ENCODE measurements at regions not wholly inside any gene's neighbourhood (a gene's known extent, or its start where the extent isn't known, plus 50 kb on each side); places are given as distances from the start of the nearest gene placed in this dataset.

DNA sequence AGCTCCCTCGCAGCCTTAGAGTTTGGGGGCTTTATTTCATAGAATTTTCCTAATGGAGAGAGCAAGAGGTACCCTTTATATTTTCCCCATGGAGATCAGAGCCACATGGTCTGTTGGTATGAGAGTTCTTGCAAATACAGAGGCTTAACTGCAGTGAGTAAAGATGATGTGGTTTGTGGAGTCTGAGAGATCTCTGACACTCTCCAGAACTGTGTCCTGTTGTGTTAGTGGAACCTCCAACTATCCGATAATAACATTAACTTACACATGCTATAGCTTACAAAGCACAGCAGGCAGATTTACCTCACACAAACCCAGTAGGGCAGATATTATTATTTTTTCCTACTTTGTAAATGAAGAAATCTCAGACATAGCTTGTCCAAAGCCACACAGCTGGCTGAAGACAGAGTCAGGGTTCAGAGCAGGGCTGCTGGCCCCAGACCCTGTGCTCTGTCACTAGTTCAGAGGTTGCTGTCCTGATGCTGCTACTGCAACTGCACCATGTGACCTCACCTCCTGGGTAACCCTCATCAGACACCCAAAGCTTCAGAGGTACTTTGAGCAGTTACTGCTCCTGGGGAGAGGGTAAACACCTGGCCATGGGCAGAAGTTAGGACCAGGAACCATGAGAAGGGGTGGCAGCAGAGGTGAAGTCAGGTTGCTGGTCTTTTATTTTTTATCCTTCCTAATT lies 384.8 kb upstream of the PROX1 start:
- Histone ChIP-seq H3K4me2 (ENCODE audit: low read length) (no peak overlapping the region), H3K4me3 (ENCODE audit: low read depth, low read length) (no peak overlapping the region), H3K9ac (no peak overlapping the region), H3K4me1 (no peaks in the 10 kb centered on the region), H3K9me3 (ENCODE audit: control insufficient read depth, low read length) (no peaks in the 10 kb centered on the region), H3K79me2 (no peaks in the 10 kb centered on the region), H2AFZ (no peak overlapping the region), H3K27me3 (ENCODE audit: control insufficient read depth, insufficient read depth, low read length) (no peaks in the 10 kb centered on the region), H3K27ac (no peak overlapping the region), H3K36me3 (ENCODE audit: control insufficient read depth, insufficient read depth, low read length) (no peaks in the 10 kb centered on the region)
- TF ChIP-seq, protein P1, sequence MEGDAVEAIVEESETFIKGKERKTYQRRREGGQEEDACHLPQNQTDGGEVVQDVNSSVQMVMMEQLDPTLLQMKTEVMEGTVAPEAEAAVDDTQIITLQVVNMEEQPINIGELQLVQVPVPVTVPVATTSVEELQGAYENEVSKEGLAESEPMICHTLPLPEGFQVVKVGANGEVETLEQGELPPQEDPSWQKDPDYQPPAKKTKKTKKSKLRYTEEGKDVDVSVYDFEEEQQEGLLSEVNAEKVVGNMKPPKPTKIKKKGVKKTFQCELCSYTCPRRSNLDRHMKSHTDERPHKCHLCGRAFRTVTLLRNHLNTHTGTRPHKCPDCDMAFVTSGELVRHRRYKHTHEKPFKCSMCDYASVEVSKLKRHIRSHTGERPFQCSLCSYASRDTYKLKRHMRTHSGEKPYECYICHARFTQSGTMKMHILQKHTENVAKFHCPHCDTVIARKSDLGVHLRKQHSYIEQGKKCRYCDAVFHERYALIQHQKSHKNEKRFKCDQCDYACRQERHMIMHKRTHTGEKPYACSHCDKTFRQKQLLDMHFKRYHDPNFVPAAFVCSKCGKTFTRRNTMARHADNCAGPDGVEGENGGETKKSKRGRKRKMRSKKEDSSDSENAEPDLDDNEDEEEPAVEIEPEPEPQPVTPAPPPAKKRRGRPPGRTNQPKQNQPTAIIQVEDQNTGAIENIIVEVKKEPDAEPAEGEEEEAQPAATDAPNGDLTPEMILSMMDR (IDR thresholded peaks at IDR 0.05), result no peak

DNA sequence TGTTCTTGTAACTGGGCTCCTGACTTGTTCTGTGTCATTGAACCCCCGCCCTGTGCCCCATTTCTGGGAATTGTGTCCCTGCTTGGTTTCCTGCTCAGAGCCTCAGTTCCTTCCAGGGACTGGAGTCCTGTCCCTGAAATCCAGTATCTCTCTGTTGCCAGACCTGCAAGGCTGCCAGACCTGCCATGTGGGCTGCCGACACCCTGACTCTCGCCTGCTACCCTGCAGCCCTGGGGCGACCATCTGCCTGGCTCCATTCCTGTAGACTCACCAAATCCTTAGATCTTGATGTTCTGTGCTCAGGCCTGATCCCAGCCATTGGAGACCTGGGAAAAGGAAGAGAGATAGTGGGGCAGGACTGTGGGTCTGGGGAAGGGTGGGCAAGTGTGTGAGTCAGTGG lies 383.3 kb upstream of the PROX1 start:
- Histone ChIP-seq H3K9me3 (ENCODE audit: control insufficient read depth, low read length) (no peaks in the 10 kb centered on the region), H3K36me3 (ENCODE audit: control insufficient read depth, insufficient read depth, low read length) (no peaks in the 10 kb centered on the region), H3K79me2 (no peaks in the 10 kb centered on the region), H2AFZ (no peak overlapping the region), H3K9ac (no peak overlapping the region), H3K4me3 (ENCODE audit: low read depth, low read length) (no peak overlapping the region), H3K4me2 (ENCODE audit: low read length) (no peak overlapping the region), H3K27ac (no peak overlapping the region), H3K4me1 (no peaks in the 10 kb centered on the region), H3K27me3 (ENCODE audit: control insufficient read depth, insufficient read depth, low read length) (no peaks in the 10 kb centered on the region)
- TF ChIP-seq, protein P1 (IDR thresholded peaks at IDR 0.05), result no peak

DNA sequence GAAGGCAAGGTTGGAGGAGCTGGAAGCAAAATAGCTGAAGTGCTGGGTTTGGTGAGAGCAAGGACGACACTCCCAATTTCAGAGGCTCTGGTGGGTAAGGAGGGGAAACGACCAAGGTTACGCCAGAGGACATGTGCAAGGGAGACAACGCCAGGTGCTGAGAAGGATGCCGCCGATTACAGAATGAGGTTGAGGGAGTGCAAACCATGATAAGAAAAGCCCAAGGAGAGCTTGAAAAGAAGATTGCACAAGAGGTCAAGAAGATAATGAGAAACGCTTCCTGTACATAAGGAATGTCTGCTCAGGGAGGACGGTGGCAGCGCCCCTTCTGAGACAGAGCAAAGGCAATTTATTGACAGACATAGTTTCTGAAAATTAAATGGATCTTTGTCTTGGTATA lies 382.0 kb upstream of the PROX1 start:
- no peak overlapping the region for H2AFZ ChIP-seq
- H3K4me3 ChIP-seq (ENCODE audit: low read depth, low read length), result no peak overlapping the region
- H3K4me1 ChIP-seq, result no peaks in the 10 kb centered on the region
- H3K36me3 ChIP-seq (ENCODE audit: control insufficient read depth, insufficient read depth, low read length), result no peaks in the 10 kb centered on the region
- H3K4me2 ChIP-seq (ENCODE audit: low read length), result no peak overlapping the region
- TF ChIP-seq, protein P1 (IDR thresholded peaks at IDR 0.05), result no peak
- H3K9me3 ChIP-seq (ENCODE audit: control insufficient read depth, low read length), result no peaks in the 10 kb centered on the region
- no peak overlapping the region for H3K9ac ChIP-seq
- H3K27me3 ChIP-seq (ENCODE audit: control insufficient read depth, insufficient read depth, low read length), result no peaks in the 10 kb centered on the region
- no peaks in the 10 kb centered on the region for H3K79me2 ChIP-seq
- no peak overlapping the region for H3K27ac ChIP-seq

DNA sequence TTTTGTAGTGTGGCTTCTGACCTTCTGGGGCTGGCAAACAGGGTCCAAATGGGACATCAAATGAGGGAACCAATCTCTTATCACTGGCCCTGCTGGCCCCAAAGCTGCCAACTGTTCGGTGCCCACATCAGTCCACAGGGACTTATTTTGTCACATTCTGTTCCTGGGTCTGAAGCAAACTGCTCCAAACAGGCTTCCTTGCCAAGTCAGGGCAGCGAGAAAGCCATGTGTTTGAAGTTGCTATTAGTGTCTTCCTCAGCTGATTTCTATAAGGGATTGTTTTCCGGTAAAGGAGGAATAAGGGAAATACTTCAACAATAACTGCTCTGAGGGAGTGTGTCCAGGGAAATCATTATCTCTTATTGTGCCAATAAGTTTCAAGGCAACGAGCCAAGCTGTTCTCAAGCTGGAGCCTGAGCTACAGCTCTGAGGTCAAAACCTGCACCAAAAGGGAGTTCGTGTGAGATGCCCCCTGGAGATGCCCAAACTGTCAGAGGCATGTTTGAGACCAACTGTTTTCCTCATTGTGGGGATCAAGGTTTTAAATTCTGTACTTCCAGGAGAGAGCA lies 381.4 kb upstream of the PROX1 start:
- Histone ChIP-seq H3K36me3 (ENCODE audit: control insufficient read depth, insufficient read depth, low read length) (no peaks in the 10 kb centered on the region), H3K4me1 (no peaks in the 10 kb centered on the region), H3K4me3 (ENCODE audit: low read depth, low read length) (no peak overlapping the region), H3K27me3 (ENCODE audit: control insufficient read depth, insufficient read depth, low read length) (no peaks in the 10 kb centered on the region), H3K27ac (no peak overlapping the region), H3K9ac (no peak overlapping the region), H3K9me3 (ENCODE audit: control insufficient read depth, low read length) (no peaks in the 10 kb centered on the region), H2AFZ (no peak overlapping the region), H3K4me2 (ENCODE audit: low read length) (no peak overlapping the region), H3K79me2 (no peaks in the 10 kb centered on the region)
- TF ChIP-seq, protein P1 (IDR thresholded peaks at IDR 0.05), result no peak

DNA sequence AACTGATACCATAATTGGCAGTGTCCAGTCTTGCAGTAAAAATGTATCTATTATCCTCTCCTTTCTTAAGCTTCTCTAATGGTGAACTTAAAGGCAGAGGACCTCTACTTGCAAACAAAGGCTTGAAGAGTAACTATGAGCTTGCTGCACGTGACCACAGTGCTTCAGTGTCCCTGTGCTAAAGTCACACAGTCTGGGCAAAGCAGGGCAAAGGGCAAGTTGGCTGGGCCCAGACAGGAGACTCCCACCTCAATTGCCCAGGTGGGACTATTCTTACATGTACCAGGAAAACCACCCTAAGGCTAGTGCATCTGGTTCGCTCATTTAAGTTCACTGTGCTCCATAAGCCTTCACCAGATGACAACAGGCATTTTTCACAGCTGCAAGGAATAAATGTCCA lies 374.2 kb upstream of the PROX1 start:
- Histone ChIP-seq H3K27me3 (ENCODE audit: control insufficient read depth, insufficient read depth, low read length) (no peaks in the 10 kb centered on the region), H3K27ac (no peak overlapping the region), H3K79me2 (no peaks in the 10 kb centered on the region), H3K4me3 (ENCODE audit: low read depth, low read length) (no peak overlapping the region), H2AFZ (no peak overlapping the region), H3K4me1 (no peaks in the 10 kb centered on the region), H3K9ac (no peak overlapping the region), H3K36me3 (ENCODE audit: control insufficient read depth, insufficient read depth, low read length) (no peaks in the 10 kb centered on the region), H3K4me2 (ENCODE audit: low read length) (no peak overlapping the region), H3K9me3 (ENCODE audit: control insufficient read depth, low read length) (no peaks in the 10 kb centered on the region)
- TF ChIP-seq, protein P1 (IDR thresholded peaks at IDR 0.05), result no peak
